ENCODE measurements at regions not wholly inside any gene's neighbourhood (a gene's known extent, or its start where the extent isn't known, plus 50 kb on each side); places are given as distances from the start of the nearest gene placed in this dataset.
A peak's percentile ranks its signal among the peaks of the same experiment; 100 is the strongest.

- Histone ChIP-seq H3K4me1 (no peaks in the 10 kb centered on the region), H3K4me2 (no peak overlapping the region), H3K4me3 (no peak overlapping the region), H3K36me3 (no peaks in the 10 kb centered on the region), H3K27me3 (no peaks in the 10 kb centered on the region), H4K20me1 (no peaks in the 10 kb centered on the region), H3K9me3 (replicated peaks in 1 of 11) (peaks cover 10 to 28% (median 19%) of the 10 kb centered on the region in 11 experiments), H3K27ac (no peak overlapping the region), H3K9ac (no peak overlapping the region)
- no peak for TF ChIP-seq Cebpa-rat (IDR thresholded peaks at IDR 0.05)
Measured at GRCh38 chr11:128187377-128187776, 400.0 kb downstream of the ETS1 start.

DNA sequence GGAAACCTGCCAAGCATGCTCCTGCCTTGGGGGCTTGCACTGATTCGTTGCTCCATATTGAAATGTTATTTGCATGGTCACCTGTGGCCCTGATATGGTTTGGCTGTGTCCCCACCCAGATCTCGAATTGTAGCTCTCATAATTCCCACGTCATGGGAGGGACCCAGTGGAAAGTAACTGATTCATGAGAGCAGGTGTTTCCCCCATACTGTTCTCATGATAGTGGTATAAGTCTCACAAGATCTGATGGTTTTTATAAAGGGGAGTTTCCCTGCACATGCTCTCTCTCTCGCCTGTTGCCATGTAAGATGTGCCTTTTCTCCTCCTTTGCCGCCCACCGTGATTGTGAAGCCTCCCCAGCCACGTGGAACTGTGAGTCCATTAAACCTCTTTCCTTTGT, 402.4 kb downstream of the ETS1 start:
- no peak overlapping the region for H3K4me2 ChIP-seq
- no peak for TF ChIP-seq Cebpa-rat (IDR thresholded peaks at IDR 0.05)
- no peak overlapping the region for H3K27ac ChIP-seq
- H3K4me3 ChIP-seq: no peak overlapping the region
- H3K4me1 ChIP-seq: 0 out of 20 replicates have a peak, but pooled peaks cover 0 to 4% (median 0%) of the 10 kb centered on the region in 10 experiments
- no peaks in the 10 kb centered on the region for H3K36me3 ChIP-seq
- H3K27me3 ChIP-seq: no peaks in the 10 kb centered on the region
- no peak overlapping the region for H3K9ac ChIP-seq
- no peaks in the 10 kb centered on the region for H4K20me1 ChIP-seq
- H3K9me3 ChIP-seq (replicated peaks in 1 of 11): peaks cover 10 to 28% (median 19%) of the 10 kb centered on the region in 11 experiments

GRCh38 chr11:128182844-128183243, 404.5 kb downstream of the ETS1 start:
- no peak overlapping the region for H3K4me3 ChIP-seq
- no peak for TF ChIP-seq Cebpa-rat (IDR thresholded peaks at IDR 0.05)
- no peak overlapping the region for H3K4me2 ChIP-seq

GRCh38 chr11:128181984-128182383, 405.4 kb downstream of the ETS1 start:
- Histone ChIP-seq H3K4me2 (no peak overlapping the region), H3K36me3 (no peaks in the 10 kb centered on the region), H3K9ac (no peak overlapping the region), H3K4me1 (0 out of 20 replicates have a peak, but pooled peaks cover 0 to 4% (median 0%) of the 10 kb centered on the region in 10 experiments), H4K20me1 (no peaks in the 10 kb centered on the region), H3K4me3 (no peak overlapping the region), H3K27me3 (no peaks in the 10 kb centered on the region), H3K9me3 (replicated peaks in 1 of 11) (peaks cover 10 to 28% (median 19%) of the 10 kb centered on the region in 11 experiments), H3K27ac (no peak overlapping the region)
- no peak for TF ChIP-seq Cebpa-rat (IDR thresholded peaks at IDR 0.05)

More at GRCh38 chr11:128182844-128183243, 404.5 kb downstream of the ETS1 start:
- H3K4me1 ChIP-seq: 0 out of 20 replicates have a peak, but pooled peaks cover 0 to 4% (median 0%) of the 10 kb centered on the region in 10 experiments
- H3K9me3 ChIP-seq (replicated peaks in 1 of 11): peaks cover 10 to 28% (median 19%) of the 10 kb centered on the region in 11 experiments
- H3K36me3 ChIP-seq: no peaks in the 10 kb centered on the region
- H3K27ac ChIP-seq: no peak overlapping the region
- no peaks in the 10 kb centered on the region for H3K27me3 ChIP-seq
- H3K9ac ChIP-seq: no peak overlapping the region
- H4K20me1 ChIP-seq: no peaks in the 10 kb centered on the region

DNA sequence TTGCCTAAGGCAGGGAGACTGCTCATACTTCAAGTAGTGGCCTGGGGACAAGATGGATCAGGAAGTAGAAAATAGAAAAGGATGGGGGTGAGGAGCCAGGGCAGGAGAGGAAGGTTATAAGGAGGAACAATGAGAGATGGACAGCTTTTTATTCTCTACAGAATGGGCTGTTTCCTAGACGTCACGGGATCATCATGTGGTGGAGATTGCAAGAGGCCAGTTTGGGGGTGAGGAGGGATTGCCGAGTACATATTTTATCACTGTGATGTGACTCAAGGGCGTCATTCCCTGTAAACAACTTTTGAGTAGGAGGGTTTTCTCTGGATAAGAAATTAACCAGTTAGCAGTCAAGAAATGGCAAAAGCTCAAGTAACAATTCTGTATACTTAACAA, 406.3 kb downstream of the ETS1 start:
- peaks cover 10 to 22% (median 18%) of the 10 kb centered on the region in 11 experiments for H3K9me3 ChIP-seq (replicated peaks in 1 of 11)
- H3K4me1 ChIP-seq: 0 out of 20 replicates have a peak, but pooled peaks cover 0 to 4% (median 0%) of the 10 kb centered on the region in 10 experiments
- H3K9ac ChIP-seq: no peak overlapping the region
- H3K4me3 ChIP-seq: no peak overlapping the region
- H3K36me3 ChIP-seq: no peaks in the 10 kb centered on the region
- no peak overlapping the region for H3K27ac ChIP-seq
- H3K27me3 ChIP-seq: no peaks in the 10 kb centered on the region
- no peaks in the 10 kb centered on the region for H4K20me1 ChIP-seq
- H3K4me2 ChIP-seq: no peak overlapping the region
- no peak for TF ChIP-seq Cebpa-rat (IDR thresholded peaks at IDR 0.05)

GRCh38 chr11:128180441-128181087, 406.8 kb downstream of the ETS1 start:
- Histone ChIP-seq H3K4me3 (no peak overlapping the region), H3K27ac (no peak overlapping the region), H3K9ac (no peak overlapping the region), H3K36me3 (no peaks in the 10 kb centered on the region), H3K27me3 (no peaks in the 10 kb centered on the region), H3K4me2 (0 out of 22 replicates have a peak overlapping the region, but pooled peaks of 1 of the 11 experiments have one; percentile 7), H3K9me3 (replicated peaks in 1 of 11) (peaks cover 10 to 16% (median 14%) of the 10 kb centered on the region in 11 experiments), H3K4me1 (0 out of 20 replicates have a peak, but pooled peaks cover 0 to 4% (median 0%) of the 10 kb centered on the region in 10 experiments), H4K20me1 (no peaks in the 10 kb centered on the region)
- no peak for TF ChIP-seq Cebpa-rat (IDR thresholded peaks at IDR 0.05)

DNA sequence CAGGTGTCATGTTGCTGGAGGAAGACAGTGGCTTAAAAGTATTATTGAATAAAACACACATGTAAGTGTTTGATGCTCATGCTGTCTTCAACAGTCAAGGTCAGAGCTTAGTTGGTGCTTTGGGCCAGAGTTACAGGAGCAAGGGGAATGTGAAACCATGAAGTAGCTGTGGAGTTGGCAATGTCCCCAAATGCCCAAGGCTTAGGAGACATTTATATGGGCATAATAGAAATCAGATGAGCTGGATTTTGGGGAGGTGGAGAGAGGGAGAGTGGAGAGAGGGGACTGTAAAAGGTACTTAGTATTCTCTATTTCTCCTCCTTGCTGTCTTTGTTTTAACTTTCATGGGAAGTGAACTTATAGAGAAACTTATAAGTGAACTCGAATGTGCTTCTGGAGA, 407.8 kb downstream of the ETS1 start:
- H3K27me3 ChIP-seq: no peaks in the 10 kb centered on the region
- no peak overlapping the region for H3K4me2 ChIP-seq
- no peaks in the 10 kb centered on the region for H4K20me1 ChIP-seq
- H3K36me3 ChIP-seq: no peaks in the 10 kb centered on the region
- 0 out of 20 replicates have a peak, but pooled peaks cover 0 to 4% (median 0%) of the 10 kb centered on the region in 10 experiments for H3K4me1 ChIP-seq
- peaks cover 0 to 6% (median 3%) of the 10 kb centered on the region in 11 experiments; a peak in 11 of 22 replicates for H3K9me3 ChIP-seq (replicated peaks in 1 of 11)
- H3K9ac ChIP-seq: no peak overlapping the region
- TF ChIP-seq Cebpa-rat (IDR thresholded peaks at IDR 0.05): no peak
- no peak overlapping the region for H3K27ac ChIP-seq
- no peak overlapping the region for H3K4me3 ChIP-seq

DNA sequence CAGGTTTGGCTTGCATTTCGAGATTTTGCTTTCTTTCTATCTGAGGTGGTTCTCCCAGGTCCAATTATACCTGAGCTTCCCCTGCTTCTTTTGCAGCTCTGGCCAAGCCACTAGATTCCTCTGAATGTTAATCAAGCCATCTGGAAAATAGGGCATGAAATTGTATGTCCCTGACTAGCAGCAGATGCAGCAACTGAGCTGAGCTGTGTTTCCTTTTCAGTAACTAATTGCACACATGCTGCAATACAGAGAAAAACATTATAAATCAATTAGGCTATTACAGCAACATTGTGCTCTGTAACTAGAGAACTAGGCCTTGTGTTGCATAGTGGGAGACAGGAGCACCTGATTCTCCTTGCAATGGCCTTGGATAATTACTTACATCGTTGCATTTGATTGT, 408.3 kb downstream of the ETS1 start:
- Histone ChIP-seq H3K27me3 (no peaks in the 10 kb centered on the region), H3K27ac (no peak overlapping the region)

GRCh38 chr11:128174465-128175291, 412.7 kb downstream of the ETS1 start:
- H3K27me3 ChIP-seq: no peaks in the 10 kb centered on the region
- H3K36me3 ChIP-seq: no peaks in the 10 kb centered on the region
- H3K4me1 ChIP-seq: peaks cover 0 to 5% (median 0%) of the 10 kb centered on the region in 10 experiments; a peak in 3 of 20 replicates
- H3K9me3 ChIP-seq (replicated peaks in 1 of 11): no peaks in the 10 kb centered on the region
- no peak for TF ChIP-seq Cebpa-rat (IDR thresholded peaks at IDR 0.05)
- H3K27ac ChIP-seq: no peak overlapping the region
- H3K4me3 ChIP-seq: no peak overlapping the region
- no peaks in the 10 kb centered on the region for H4K20me1 ChIP-seq
- no peak overlapping the region for H3K4me2 ChIP-seq
- no peak overlapping the region for H3K9ac ChIP-seq

More for the DNA sequence above, 408.3 kb downstream of the ETS1 start:
- H3K4me2 ChIP-seq: no peak overlapping the region
- H3K36me3 ChIP-seq: no peaks in the 10 kb centered on the region
- 0 out of 20 replicates have a peak, but pooled peaks cover 0 to 4% (median 0%) of the 10 kb centered on the region in 10 experiments for H3K4me1 ChIP-seq
- H4K20me1 ChIP-seq: no peaks in the 10 kb centered on the region
- no peak for TF ChIP-seq Cebpa-rat (IDR thresholded peaks at IDR 0.05)
- no peak overlapping the region for H3K4me3 ChIP-seq
- H3K9ac ChIP-seq: no peak overlapping the region
- peaks cover 0 to 1% (median 0%) of the 10 kb centered on the region in 11 experiments; a peak in 2 of 22 replicates for H3K9me3 ChIP-seq (replicated peaks in 1 of 11)
